MG63 (cell line): ENCODE measurements at regions not wholly inside any gene's neighbourhood (a gene's known extent, or its start where the extent isn't known, plus 50 kb on each side); places are given as distances from the start of the nearest gene placed in this dataset.
A peak's percentile ranks its signal among the peaks of the same experiment; 100 is the strongest.
"Not testable (repeated sequence)": the region's sequence is repeated elsewhere in the genome, so short reads cannot be mapped to it uniquely, and the experiment has no call there.

Source experiments
- DNase-seq: peaks from one replicate; pipeline ENCODE4 v3.0.0-alpha.2; 2020
- H3K27me3 ChIP-seq: fragments of 250-450 bp; sonication (Bioruptor Pico); 2 replicates; pipeline ENCODE4 v1.5.1; 2020; ENCODE audit warnings: mild to moderate bottlenecking, moderate library complexity
- H3K36me3 ChIP-seq: fragments of 250-450 bp; sonication (Bioruptor Pico); 2 replicates; pipeline ENCODE4 v1.5.1; 2020; ENCODE audit warnings: mild to moderate bottlenecking, moderate library complexity
- H3K4me3 ChIP-seq: fragments of 250-450 bp; sonication (Bioruptor Pico); 2 replicates; pipeline ENCODE4 v1.5.1; 2020; ENCODE audit warnings: mild to moderate bottlenecking, moderate library complexity
- H3K9me3 ChIP-seq: fragments of 250-450 bp; sonication (Bioruptor Pico); 2 replicates; pipeline ENCODE4 v1.5.1; 2020; ENCODE audit warnings: mild to moderate bottlenecking, moderate library complexity

GRCh38 chr3:150357923-150358607 is 50.0 kb upstream of the TSC22D2 start:
- no peaks in the 10 kb centered on the region for H3K9me3 ChIP-seq
- no peaks in the 10 kb centered on the region for H3K27me3 ChIP-seq
- no peak for DNase-seq
- H3K36me3 ChIP-seq, result no peaks in the 10 kb centered on the region
- H3K4me3 ChIP-seq, result no peak overlapping the region

- no peak for DNase-seq
- H3K27me3 ChIP-seq, result no peaks in the 10 kb centered on the region
- no peaks in the 10 kb centered on the region for H3K9me3 ChIP-seq
- no peak overlapping the region for H3K4me3 ChIP-seq
- no peaks in the 10 kb centered on the region for H3K36me3 ChIP-seq
These were observed 51.0 kb upstream of the TSC22D2 start for GRCh38 chr3:150357140-150357539.

- Histone ChIP-seq H3K36me3 (no peaks in the 10 kb centered on the region), H3K9me3 (no peaks in the 10 kb centered on the region), H3K27me3 (no peaks in the 10 kb centered on the region), H3K4me3 (no peak overlapping the region)
- DNase-seq, result no peak
These were observed 52.5 kb upstream of the TSC22D2 start for GRCh38 chr3:150355574-150355973.

- H3K9me3 ChIP-seq, result no peaks in the 10 kb centered on the region
- no peak overlapping the region for H3K4me3 ChIP-seq
- no peaks in the 10 kb centered on the region for H3K36me3 ChIP-seq
- DNase-seq, result no peak
- H3K27me3 ChIP-seq, result no peaks in the 10 kb centered on the region
These were observed 55.2 kb upstream of the TSC22D2 start for GRCh38 chr3:150352931-150353330.

GRCh38 chr3:150351398-150351797 is 56.7 kb upstream of the TSC22D2 start:
- H3K9me3 ChIP-seq, result no peaks in the 10 kb centered on the region
- DNase-seq, result no peak
- H3K4me3 ChIP-seq, result no peak overlapping the region

GRCh38 chr3:150349314-150350097 is 58.6 kb upstream of the TSC22D2 start:
- H3K9me3 ChIP-seq, result no peaks in the 10 kb centered on the region
- no peak overlapping the region for H3K4me3 ChIP-seq
- no peaks in the 10 kb centered on the region for H3K27me3 ChIP-seq
- H3K36me3 ChIP-seq, result no peaks in the 10 kb centered on the region
- DNase-seq, result peak; percentile 90

More at GRCh38 chr3:150351398-150351797, 56.7 kb upstream of the TSC22D2 start:
- no peaks in the 10 kb centered on the region for H3K27me3 ChIP-seq
- no peaks in the 10 kb centered on the region for H3K36me3 ChIP-seq

- Histone ChIP-seq H3K27me3 (no peaks in the 10 kb centered on the region), H3K36me3 (no peaks in the 10 kb centered on the region), H3K9me3 (no peaks in the 10 kb centered on the region), H3K4me3 (no peak overlapping the region)
- DNase-seq, result peak; percentile 31
These were observed 59.6 kb upstream of the TSC22D2 start for GRCh38 chr3:150348500-150348899.

- DNase-seq, result no peak
- Histone ChIP-seq H3K36me3 (no peaks in the 10 kb centered on the region), H3K27me3 (no peaks in the 10 kb centered on the region), H3K9me3 (no peaks in the 10 kb centered on the region), H3K4me3 (no peak overlapping the region)
These were observed 60.9 kb upstream of the TSC22D2 start for GRCh38 chr3:150346981-150347863.

GRCh38 chr3:150346266-150346665 is 61.8 kb upstream of the TSC22D2 start:
- Histone ChIP-seq H3K9me3 (no peaks in the 10 kb centered on the region), H3K4me3 (no peak overlapping the region), H3K36me3 (no peaks in the 10 kb centered on the region), H3K27me3 (no peaks in the 10 kb centered on the region)
- no peak for DNase-seq

GRCh38 chr3:150345021-150345538 is 63.0 kb upstream of the TSC22D2 start:
- H3K4me3 ChIP-seq, result no peak overlapping the region
- H3K27me3 ChIP-seq, result no peaks in the 10 kb centered on the region
- H3K36me3 ChIP-seq, result no peaks in the 10 kb centered on the region
- no peak for DNase-seq
- no peaks in the 10 kb centered on the region for H3K9me3 ChIP-seq

- no peak overlapping the region for H3K4me3 ChIP-seq
- no peaks in the 10 kb centered on the region for H3K36me3 ChIP-seq
- no peaks in the 10 kb centered on the region for H3K27me3 ChIP-seq
- no peaks in the 10 kb centered on the region for H3K9me3 ChIP-seq
- DNase-seq, result no peak
These were observed 63.9 kb upstream of the TSC22D2 start for GRCh38 chr3:150344079-150344759.

GRCh38 chr3:150342896-150343467 is 65.1 kb upstream of the TSC22D2 start:
- Histone ChIP-seq H3K9me3 (no peaks in the 10 kb centered on the region), H3K4me3 (no peak overlapping the region), H3K36me3 (no peaks in the 10 kb centered on the region), H3K27me3 (no peaks in the 10 kb centered on the region)
- no peak for DNase-seq

GRCh38 chr3:150341891-150342290 is 66.2 kb upstream of the TSC22D2 start:
- no peaks in the 10 kb centered on the region for H3K27me3 ChIP-seq
- H3K4me3 ChIP-seq, result no peak overlapping the region
- DNase-seq, result peak; percentile 26
- no peaks in the 10 kb centered on the region for H3K9me3 ChIP-seq
- H3K36me3 ChIP-seq, result no peaks in the 10 kb centered on the region

GRCh38 chr3:150336363-150336762 is 71.7 kb upstream of the TSC22D2 start:
- not testable (repeated sequence) for H3K36me3 ChIP-seq, H3K9me3 ChIP-seq, DNase-seq

GRCh38 chr3:150335631-150336030 is 72.5 kb upstream of the TSC22D2 start:
- H3K4me3 ChIP-seq, result no peak overlapping the region
- no peaks in the 10 kb centered on the region for H3K36me3 ChIP-seq
- no peaks in the 10 kb centered on the region for H3K27me3 ChIP-seq
- H3K9me3 ChIP-seq, result no peaks in the 10 kb centered on the region
- DNase-seq, result no peak

More at GRCh38 chr3:150336363-150336762, 71.7 kb upstream of the TSC22D2 start:
- not testable (repeated sequence) for H3K27me3 ChIP-seq, H3K4me3 ChIP-seq

- Histone ChIP-seq H3K36me3 (no peaks in the 10 kb centered on the region), H3K27me3 (no peaks in the 10 kb centered on the region), H3K9me3 (no peaks in the 10 kb centered on the region), H3K4me3 (no peak overlapping the region)
- DNase-seq, result no peak
These were observed 73.1 kb upstream of the TSC22D2 start for GRCh38 chr3:150334974-150335373.
